GM23248 (cell line): ENCODE measurements at regions not wholly inside any gene's neighbourhood (a gene's known extent, or its start where the extent isn't known, plus 50 kb on each side); places are given as distances from the start of the nearest gene placed in this dataset.

Experiments
- EZH2 ChIP-seq: fragments of 200-600 bp; sonication (generic); IDR thresholded peaks from 2 replicates; pipeline ENCODE4 v1.6.1; 2018; ENCODE audit warnings: antibody characterized with exemption, mild to moderate bottlenecking; ENCODE audit not compliant: insufficient read depth, poor library complexity, severe bottlenecking
- EZH2phosphoT487 ChIP-seq: fragments of 200-600 bp; sonication (generic); IDR thresholded peaks from 2 replicates; pipeline ENCODE4 v1.6.1; 2018; ENCODE audit warnings: antibody characterized with exemption, moderate library complexity, mild to moderate bottlenecking, low read depth; ENCODE audit not compliant: insufficient read depth

GRCh38 chr11:130608287-130608686 is 159.8 kb downstream of the ADAMTS15 start:
- TF ChIP-seq EZH2: no peak
- no peak for TF ChIP-seq EZH2phosphoT487
